ENCODE measurements at regions not wholly inside any gene's neighbourhood (a gene's known extent, or its start where the extent isn't known, plus 50 kb on each side); places are given as distances from the start of the nearest gene placed in this dataset.
A peak's percentile ranks its signal among the peaks of the same experiment; 100 is the strongest.

DNA sequence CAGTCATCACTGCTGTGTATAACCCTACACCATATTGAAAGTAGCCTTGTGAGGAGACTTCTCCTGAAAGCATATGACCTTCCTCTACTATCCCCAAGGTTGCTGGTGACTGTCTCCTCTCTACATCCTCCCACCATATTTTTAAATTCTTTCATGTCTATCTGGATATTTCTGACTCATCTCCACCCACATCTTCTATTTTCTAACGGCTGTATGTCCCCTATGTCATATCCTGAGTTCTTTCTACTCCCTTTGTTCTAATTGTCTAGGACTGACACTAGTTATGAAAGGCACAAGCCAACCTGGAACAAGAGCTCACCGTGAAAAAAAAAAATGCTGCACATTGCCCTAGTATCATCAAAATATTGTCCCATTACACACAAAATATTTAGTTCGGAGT is 218.3 kb upstream of the ZNF462 start:
- no peak for DNase-seq
- H3K4me1 ChIP-seq (ENCODE audit: control insufficient read depth, insufficient read depth, low read length) = no peaks in the 10 kb centered on the region
- no peaks in the 10 kb centered on the region for H3K9me3 ChIP-seq (replicated peaks; ENCODE audit: control insufficient read depth, low read depth, low read length)
- H3K36me3 ChIP-seq (ENCODE audit: control insufficient read depth, insufficient read depth, low read length) = no peaks in the 10 kb centered on the region
- no peak overlapping the region for H3K4me3 ChIP-seq (ENCODE audit: low read length)
- WGBS (ENCODE audit: insufficient coverage) = 40% methylated on average over 1 of the region's 3 CpGs
- H3K27ac ChIP-seq (ENCODE audit: low read length) = no peak overlapping the region
- H3K27me3 ChIP-seq (ENCODE audit: control insufficient read depth, insufficient read depth, low read length) = no peaks in the 10 kb centered on the region

- Histone ChIP-seq H3K36me3 (ENCODE audit: control insufficient read depth, insufficient read depth, low read length) (no peaks in the 10 kb centered on the region), H3K27me3 (ENCODE audit: control insufficient read depth, insufficient read depth, low read length) (no peaks in the 10 kb centered on the region), H3K4me3 (ENCODE audit: low read length) (no peak overlapping the region), H3K9me3 (replicated peaks; ENCODE audit: control insufficient read depth, low read depth, low read length) (no peaks in the 10 kb centered on the region), H3K27ac (ENCODE audit: low read length) (no peak overlapping the region), H3K4me1 (ENCODE audit: control insufficient read depth, insufficient read depth, low read length) (no peaks in the 10 kb centered on the region)
- no CpG with 5 or more reads among the region's 2 CpGs for WGBS (ENCODE audit: insufficient coverage)
- DNase-seq = peak; percentile 25
Measured at GRCh38 chr9:106648799-106649198, 214.2 kb upstream of the ZNF462 start.

DNA sequence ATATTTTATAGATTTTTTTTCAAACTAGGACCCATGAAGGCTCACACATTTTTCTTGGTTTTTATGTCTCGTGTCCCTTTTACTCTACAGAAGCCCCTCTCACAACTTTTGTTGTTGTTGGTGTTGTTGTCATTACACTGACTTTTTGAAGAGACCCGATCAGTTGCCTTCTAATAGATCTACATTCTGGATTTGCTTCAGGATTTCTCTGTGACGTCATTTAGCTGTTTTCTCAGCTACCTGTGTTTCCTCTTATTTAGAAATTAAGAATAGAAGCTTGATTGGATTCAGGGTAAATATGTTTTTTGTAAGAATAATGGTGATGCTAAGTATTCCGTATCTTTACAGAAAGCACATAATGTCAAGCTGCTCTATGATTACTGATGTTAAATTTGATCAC is 213.3 kb upstream of the ZNF462 start:
- Histone ChIP-seq H3K9me3 (replicated peaks; ENCODE audit: control insufficient read depth, low read depth, low read length) (no peaks in the 10 kb centered on the region), H3K27ac (ENCODE audit: low read length) (no peak overlapping the region), H3K27me3 (ENCODE audit: control insufficient read depth, insufficient read depth, low read length) (no peaks in the 10 kb centered on the region), H3K4me1 (ENCODE audit: control insufficient read depth, insufficient read depth, low read length) (no peaks in the 10 kb centered on the region), H3K36me3 (ENCODE audit: control insufficient read depth, insufficient read depth, low read length) (no peaks in the 10 kb centered on the region), H3K4me3 (ENCODE audit: low read length) (no peak overlapping the region)
- WGBS (ENCODE audit: insufficient coverage) = no CpG with 5 or more reads among the region's 4 CpGs
- DNase-seq = no peak

DNA sequence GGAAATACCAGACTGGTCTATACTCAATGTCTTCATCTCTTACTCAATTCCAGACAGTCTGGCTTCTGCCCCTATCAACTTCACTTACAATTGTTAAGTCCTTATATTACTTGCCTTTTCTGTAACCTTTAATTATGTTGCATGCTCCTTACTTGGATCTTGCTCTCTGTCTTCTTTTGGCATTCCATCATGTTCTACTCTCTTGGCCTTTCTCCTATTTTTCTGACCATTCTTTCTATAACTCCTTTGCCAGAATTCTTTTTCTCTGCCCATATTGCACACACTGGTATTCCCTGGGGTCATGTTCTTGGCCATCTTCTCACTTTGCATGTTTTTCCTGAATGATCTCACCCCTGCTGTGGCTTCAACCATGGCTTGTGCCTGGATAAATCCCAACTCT is 209.8 kb upstream of the ZNF462 start:
- H3K27me3 ChIP-seq (ENCODE audit: control insufficient read depth, insufficient read depth, low read length) = no peaks in the 10 kb centered on the region
- peak; percentile 19 for DNase-seq
- no peaks in the 10 kb centered on the region for H3K4me1 ChIP-seq (ENCODE audit: control insufficient read depth, insufficient read depth, low read length)
- H3K27ac ChIP-seq (ENCODE audit: low read length) = no peak overlapping the region
- no peaks in the 10 kb centered on the region for H3K36me3 ChIP-seq (ENCODE audit: control insufficient read depth, insufficient read depth, low read length)
- H3K4me3 ChIP-seq (ENCODE audit: low read length) = no peak overlapping the region
- no peaks in the 10 kb centered on the region for H3K9me3 ChIP-seq (replicated peaks; ENCODE audit: control insufficient read depth, low read depth, low read length)

- Histone ChIP-seq H3K36me3 (ENCODE audit: control insufficient read depth, insufficient read depth, low read length) (no peaks in the 10 kb centered on the region), H3K27me3 (ENCODE audit: control insufficient read depth, insufficient read depth, low read length) (no peaks in the 10 kb centered on the region), H3K4me1 (ENCODE audit: control insufficient read depth, insufficient read depth, low read length) (no peaks in the 10 kb centered on the region), H3K4me3 (ENCODE audit: low read length) (no peak overlapping the region), H3K9me3 (replicated peaks; ENCODE audit: control insufficient read depth, low read depth, low read length) (no peaks in the 10 kb centered on the region), H3K27ac (ENCODE audit: low read length) (no peak overlapping the region)
- whole genome bisulfite sequencing (ENCODE audit: insufficient coverage) = no CpG with 5 or more reads among the region's 2 CpGs
- no peak for DNase-seq
Measured at GRCh38 chr9:106655966-106656365, 207.0 kb upstream of the ZNF462 start.

DNA sequence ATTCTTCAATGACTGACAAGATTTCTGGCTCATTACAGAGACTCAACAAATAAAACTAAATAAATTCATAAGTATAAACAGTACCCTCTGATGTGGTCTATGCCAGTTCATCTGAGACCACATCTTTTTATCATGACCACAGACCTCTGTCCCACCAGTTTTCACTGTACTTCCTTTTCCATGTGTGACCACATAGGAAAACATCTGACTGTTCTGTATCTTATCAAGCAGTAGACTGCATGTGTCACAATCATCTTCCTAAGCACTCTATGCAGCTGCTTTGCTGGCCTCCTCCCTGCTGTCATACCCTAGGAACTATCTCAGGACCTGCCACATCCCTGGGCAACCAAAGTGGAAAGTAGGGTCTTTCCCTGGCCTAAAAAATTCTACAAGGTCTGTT is 205.0 kb upstream of the ZNF462 start:
- no peaks in the 10 kb centered on the region for H3K36me3 ChIP-seq (ENCODE audit: control insufficient read depth, insufficient read depth, low read length)
- H3K4me3 ChIP-seq (ENCODE audit: low read length) = no peak overlapping the region
- H3K27me3 ChIP-seq (ENCODE audit: control insufficient read depth, insufficient read depth, low read length) = no peaks in the 10 kb centered on the region
- no peak for DNase-seq
- H3K27ac ChIP-seq (ENCODE audit: low read length) = no peak overlapping the region
- no peaks in the 10 kb centered on the region for H3K4me1 ChIP-seq (ENCODE audit: control insufficient read depth, insufficient read depth, low read length)
- H3K9me3 ChIP-seq (replicated peaks; ENCODE audit: control insufficient read depth, low read depth, low read length) = no peaks in the 10 kb centered on the region

- Histone ChIP-seq H3K4me3 (ENCODE audit: low read length) (no peak overlapping the region), H3K27ac (ENCODE audit: low read length) (no peak overlapping the region), H3K36me3 (ENCODE audit: control insufficient read depth, insufficient read depth, low read length) (no peaks in the 10 kb centered on the region), H3K9me3 (replicated peaks; ENCODE audit: control insufficient read depth, low read depth, low read length) (no peaks in the 10 kb centered on the region), H3K27me3 (ENCODE audit: control insufficient read depth, insufficient read depth, low read length) (no peaks in the 10 kb centered on the region), H3K4me1 (ENCODE audit: control insufficient read depth, insufficient read depth, low read length) (no peaks in the 10 kb centered on the region)
- WGBS (ENCODE audit: insufficient coverage) = no CpG with 5 or more reads among the region's 1 CpG
- DNase-seq = no peak
Measured at GRCh38 chr9:106668534-106668933, 194.4 kb upstream of the ZNF462 start.

DNA sequence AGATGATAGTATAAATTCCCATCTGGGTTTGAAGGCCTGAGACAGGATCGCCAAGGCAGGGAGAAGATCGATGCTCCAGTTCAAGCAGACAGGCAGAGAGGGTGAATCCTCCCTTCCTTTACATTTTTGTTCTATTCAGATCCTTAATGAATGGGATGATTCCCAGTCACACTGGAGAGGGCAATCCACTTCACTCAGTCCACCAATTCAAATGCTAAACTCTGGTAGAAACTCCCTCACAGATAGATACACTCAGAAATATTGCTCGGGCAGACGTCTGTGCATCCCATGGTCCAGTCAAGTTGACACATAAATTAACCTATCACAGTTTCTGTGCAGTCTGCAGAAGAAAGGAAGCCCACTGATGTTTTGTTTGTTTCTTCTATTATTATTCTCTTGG is 193.1 kb upstream of the ZNF462 start:
- Histone ChIP-seq H3K27me3 (ENCODE audit: control insufficient read depth, insufficient read depth, low read length) (no peaks in the 10 kb centered on the region), H3K9me3 (replicated peaks; ENCODE audit: control insufficient read depth, low read depth, low read length) (no peaks in the 10 kb centered on the region), H3K36me3 (ENCODE audit: control insufficient read depth, insufficient read depth, low read length) (no peaks in the 10 kb centered on the region), H3K27ac (ENCODE audit: low read length) (no peak overlapping the region), H3K4me3 (ENCODE audit: low read length) (no peak overlapping the region), H3K4me1 (ENCODE audit: control insufficient read depth, insufficient read depth, low read length) (no peaks in the 10 kb centered on the region)
- no CpG with 5 or more reads among the region's 4 CpGs for WGBS (ENCODE audit: insufficient coverage)
- DNase-seq = no peak

- 80% methylated on average over 1 of the region's 2 CpGs for WGBS (ENCODE audit: insufficient coverage)
Measured at GRCh38 chr9:106670418-106670817, 192.5 kb upstream of the ZNF462 start.

DNA sequence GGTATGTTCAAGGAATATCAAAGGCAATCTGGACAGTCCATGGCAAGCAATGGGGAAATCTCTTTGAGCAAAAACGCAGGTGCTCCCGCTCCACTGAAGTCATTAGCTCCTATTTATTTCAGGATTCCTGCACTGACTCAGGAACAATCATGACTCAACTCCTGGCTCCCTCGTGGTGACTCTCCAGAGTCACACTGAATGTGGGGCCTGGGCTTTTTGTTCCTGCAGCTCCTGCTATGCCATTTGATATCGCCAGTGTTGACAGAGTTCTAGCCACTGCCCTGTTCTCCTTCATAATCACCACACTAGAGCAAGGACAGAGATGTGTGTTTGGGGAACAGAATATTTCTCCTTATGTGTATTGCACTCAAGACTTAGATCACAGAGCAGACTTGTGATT is 187.2 kb upstream of the ZNF462 start:
- H3K4me3 ChIP-seq (ENCODE audit: low read length) = no peak overlapping the region
- no peak overlapping the region for H3K27ac ChIP-seq (ENCODE audit: low read length)
- H3K4me1 ChIP-seq (ENCODE audit: control insufficient read depth, insufficient read depth, low read length) = no peaks in the 10 kb centered on the region
- H3K36me3 ChIP-seq (ENCODE audit: control insufficient read depth, insufficient read depth, low read length) = no peaks in the 10 kb centered on the region
- no peaks in the 10 kb centered on the region for H3K27me3 ChIP-seq (ENCODE audit: control insufficient read depth, insufficient read depth, low read length)
- no peaks in the 10 kb centered on the region for H3K9me3 ChIP-seq (replicated peaks; ENCODE audit: control insufficient read depth, low read depth, low read length)
- no peak for DNase-seq
- WGBS (ENCODE audit: insufficient coverage) = 72% methylated on average over 3 of the region's 4 CpGs

More at GRCh38 chr9:106670418-106670817, 192.5 kb upstream of the ZNF462 start:
- H3K4me3 ChIP-seq (ENCODE audit: low read length) = no peak overlapping the region
- DNase-seq = no peak
- H3K36me3 ChIP-seq (ENCODE audit: control insufficient read depth, insufficient read depth, low read length) = no peaks in the 10 kb centered on the region
- no peaks in the 10 kb centered on the region for H3K27me3 ChIP-seq (ENCODE audit: control insufficient read depth, insufficient read depth, low read length)
- H3K9me3 ChIP-seq (replicated peaks; ENCODE audit: control insufficient read depth, low read depth, low read length) = no peaks in the 10 kb centered on the region
- no peaks in the 10 kb centered on the region for H3K4me1 ChIP-seq (ENCODE audit: control insufficient read depth, insufficient read depth, low read length)
- no peak overlapping the region for H3K27ac ChIP-seq (ENCODE audit: low read length)

GRCh38 chr9:106677374-106677773 is 185.6 kb upstream of the ZNF462 start:
- Histone ChIP-seq H3K36me3 (ENCODE audit: control insufficient read depth, insufficient read depth, low read length) (no peaks in the 10 kb centered on the region), H3K4me3 (ENCODE audit: low read length) (no peak overlapping the region), H3K27me3 (ENCODE audit: control insufficient read depth, insufficient read depth, low read length) (no peaks in the 10 kb centered on the region), H3K27ac (ENCODE audit: low read length) (no peak overlapping the region), H3K4me1 (ENCODE audit: control insufficient read depth, insufficient read depth, low read length) (no peaks in the 10 kb centered on the region), H3K9me3 (replicated peaks; ENCODE audit: control insufficient read depth, low read depth, low read length) (no peaks in the 10 kb centered on the region)
- WGBS (ENCODE audit: insufficient coverage) = 83% methylated on average over 2 of the region's 5 CpGs
- no peak for DNase-seq

All from muscle of leg (tissue), 3 donors.